Gastroesophageal sphincter (tissue), 3 donors: ENCODE measurements at regions not wholly inside any gene's neighbourhood (a gene's known extent, or its start where the extent isn't known, plus 50 kb on each side); places are given as distances from the start of the nearest gene placed in this dataset.

Source experiments
- CTCF ChIP-seq, 4 experiments: fragments of 200-600 bp in 2 of 4; fragments of 450-650 bp in 2 of 4; sonication (generic) in 1 of 4; IDR thresholded peaks; one replicate each; pipeline ENCODE4 v1.5.1; 2017 to 2019; ENCODE audit warnings: antibody characterized with exemption in 4 of 4, mild to moderate bottlenecking in 2 of 4, moderate library complexity in 2 of 4
- EP300 ChIP-seq: sonication (generic); formaldehyde crosslinking; IDR thresholded peaks from one replicate; pipeline ENCODE4 v1.6.1; 2017; ENCODE audit warnings: antibody characterized with exemption, mild to moderate bottlenecking
- POLR2A ChIP-seq, 2 donors: fragments of 450-650 bp; IDR thresholded peaks; one replicate each; pipeline ENCODE4 v1.6.1; 2017; ENCODE audit warnings: antibody characterized with exemption in 2 of 2, mild to moderate bottlenecking in 2 of 2, moderate library complexity in 1 of 2

- no peak for TF ChIP-seq CTCF (IDR thresholded peaks at IDR 0.05)
- TF ChIP-seq POLR2A (IDR thresholded peaks at IDR 0.05): no peak
- TF ChIP-seq EP300: no peak
Observed at GRCh38 chr2:239737144-239737463, 288.0 kb downstream of the NDUFA10 start.
